ENCODE measurements at regions not wholly inside any gene's neighbourhood (a gene's known extent, or its start where the extent isn't known, plus 50 kb on each side); places are given as distances from the start of the nearest gene placed in this dataset.
"Not testable (repeated sequence)": the region's sequence is repeated elsewhere in the genome, so short reads cannot be mapped to it uniquely, and the experiment has no call there.

GRCh38 chr11:48649064-48649463, 160.5 kb downstream of the OR4A47 start:
- DNase-seq (ENCODE audit: low spot score); POLR2A ChIA-PET; ATAC-seq; H3K27ac Mint-ChIP-seq; H3K4me1 Mint-ChIP-seq; H3K27me3 Mint-ChIP-seq (ENCODE audit: low read depth); H3K4me3 Mint-ChIP-seq; CTCF ChIA-PET: not testable (repeated sequence)
- Mint-ChIP-seq H3K9me3 (peaks cover 84% of the 10 kb centered on the region), H3K36me3 (peaks cover 91% of the 10 kb centered on the region)

GRCh38 chr11:48669146-48669545, 180.6 kb downstream of the OR4A47 start:
- Mint-ChIP-seq H3K4me3 (no peak overlapping the region), H3K4me1 (no peaks in the 10 kb centered on the region), H3K9me3 (peaks cover 70% of the 10 kb centered on the region), H3K27ac (no peak overlapping the region), H3K36me3 (peaks cover 65% of the 10 kb centered on the region), H3K27me3 (ENCODE audit: low read depth) (peaks cover 5% of the 10 kb centered on the region)
- ChIA-PET CTCF (no interaction called here), POLR2A (no interaction called here)
- ATAC-seq (no peak), DNase-seq (ENCODE audit: low spot score) (no peak)
- no peak for TF ChIP-seq MLX (CRISPR knock-in tag; IDR thresholded peaks at IDR 0.05)
- no peak for TF ChIP-seq ZBTB21 (CRISPR knock-in tag; IDR thresholded peaks at IDR 0.05; ENCODE audit: borderline replicate concordance)
- no peak for TF ChIP-seq ZMAT4 (CRISPR knock-in tag; IDR thresholded peaks at IDR 0.05)

- TF ChIP-seq USF1 (CRISPR knock-in tag; IDR thresholded peaks at IDR 0.05) = no peak
- TF ChIP-seq E2F1 (CRISPR knock-in tag; IDR thresholded peaks at IDR 0.05) = no peak
- no peak for TF ChIP-seq JAZF1 (CRISPR knock-in tag; IDR thresholded peaks at IDR 0.05)
- no peak for TF ChIP-seq ARID4B (CRISPR knock-in tag; IDR thresholded peaks at IDR 0.05; ENCODE audit: borderline replicate concordance)
- no peak for TF ChIP-seq TEAD1 (CRISPR knock-in tag; IDR thresholded peaks at IDR 0.05)
- no peak for TF ChIP-seq ATF3 (CRISPR knock-in tag; conservative IDR thresholded peaks at IDR 0.05)
- TF ChIP-seq CREB1 (CRISPR knock-in tag; IDR thresholded peaks at IDR 0.05) = no peak
- no peak for TF ChIP-seq E2F5 (CRISPR knock-in tag; IDR thresholded peaks at IDR 0.05)
- TF ChIP-seq ATF6 (CRISPR knock-in tag; IDR thresholded peaks at IDR 0.05) = no peak
- H3K36me3 Mint-ChIP-seq = peaks cover 80% of the 10 kb centered on the region
- H3K9me3 Mint-ChIP-seq = peaks cover 75% of the 10 kb centered on the region
- DNase-seq (ENCODE audit: low spot score) (no peak), ATAC-seq (no peak)
- H3K27me3 Mint-ChIP-seq (ENCODE audit: low read depth) = peaks cover 11% of the 10 kb centered on the region
- no peak overlapping the region for H3K27ac Mint-ChIP-seq
- CTCF ChIA-PET = no interaction called here
- no peaks in the 10 kb centered on the region for H3K4me1 Mint-ChIP-seq
- POLR2A ChIA-PET = no interaction called here
- no peak overlapping the region for H3K4me3 Mint-ChIP-seq
These were observed 187.4 kb downstream of the OR4A47 start for GRCh38 chr11:48675945-48676344.

Data from WTC11 (cell line).